HepG2 (cell line): ENCODE measurements at regions not wholly inside any gene's neighbourhood (a gene's known extent, or its start where the extent isn't known, plus 50 kb on each side); places are given as distances from the start of the nearest gene placed in this dataset.

ENCODE experiments used
- ATF2 ChIP-seq: sonication (generic); formaldehyde crosslinking; IDR thresholded peaks from 2 replicates; pipeline ENCODE4 v1.4.0; 2020; ENCODE audit warnings: missing genetic modification reagents
- HNRNPLL ChIP-seq: fragments of 200-400 bp; formaldehyde crosslinking; IDR thresholded peaks from 2 replicates; pipeline ENCODE4 v1.6.1; 2017; ENCODE audit warnings: mild to moderate bottlenecking, low read depth, low read length; ENCODE audit not compliant: poor library complexity, severe bottlenecking
- ZBTB7A ChIP-seq: sonication (generic); formaldehyde crosslinking; IDR thresholded peaks from 2 replicates; pipeline ENCODE4 v1.8.0; 2022; ENCODE audit warnings: mild to moderate bottlenecking, missing genetic modification reagents
- ZNF24 ChIP-seq: fragments of 450-650 bp; IDR thresholded peaks from 2 replicates; pipeline ENCODE4 v1.6.1; 2017; ENCODE audit warnings: antibody characterized with exemption, mild to moderate bottlenecking

DNA sequence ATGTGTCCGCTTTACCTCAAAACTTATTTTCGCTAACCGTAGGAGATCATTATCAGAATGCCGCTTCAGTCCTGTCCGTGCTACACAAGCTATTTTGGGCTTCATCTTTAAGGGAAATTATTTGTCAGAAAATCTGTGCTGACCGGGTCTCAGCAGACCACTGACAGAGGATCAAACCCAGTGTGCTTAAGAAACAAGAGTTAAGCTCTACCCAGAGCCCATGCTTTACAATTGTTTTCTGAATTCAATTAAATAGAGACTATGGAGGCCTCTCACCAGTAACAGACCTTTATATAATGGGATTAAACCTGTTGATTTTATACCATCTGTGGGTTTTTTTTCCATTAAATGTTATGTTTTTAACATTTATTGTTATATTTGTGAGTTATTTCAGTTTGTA, 1956.7 kb upstream of the PIK3C3 start:
- TF ChIP-seq HNRNPLL (no peak), ATF2 (CRISPR knock-in tag) (no peak), ZNF24 (no peak), ZBTB7A (CRISPR knock-in tag) (no peak)
